ENCODE measurements at regions not wholly inside any gene's neighbourhood (a gene's known extent, or its start where the extent isn't known, plus 50 kb on each side); places are given as distances from the start of the nearest gene placed in this dataset.

GRCh38 chr12:15047611-15048010, 74.8 kb downstream of the PDE6H start:
- intact Hi-C loops (cut with micrococcal nuclease) = no loop called here
- peaks cover 0 to 25% (median 0%) of the 10 kb centered on the region in 7 donors for H3K4me1 Mint-ChIP-seq
- no peak for ATAC-seq
- H3K27ac ChIP-seq (ENCODE audit: low read depth, low read length) = no peak overlapping the region
- no peaks in the 10 kb centered on the region for H3K9me3 ChIP-seq (ENCODE audit: control insufficient read depth in 2 of 3, low read length in 3 of 3)
- POLR2A ChIA-PET = interaction anchor here (0.6 kb wide), 1 partner anchor 26 kb away, joined by 4 read pairs; no protein-coding TSS in a partner anchor
- H3K27me3 ChIP-seq (ENCODE audit: control insufficient read depth in 2 of 2, insufficient read depth in 2 of 2, low read length in 2 of 2) = no peaks in the 10 kb centered on the region
- no peak overlapping the region for H3K4me3 ChIP-seq (ENCODE audit: low read length)
- peaks cover 0 to 3% (median 0%) of the 10 kb centered on the region in 5 donors for H3K36me3 Mint-ChIP-seq
- peaks cover 0 to 24% (median 15%) of the 10 kb centered on the region in 5 donors for H3K27me3 Mint-ChIP-seq
- H3K4me3 Mint-ChIP-seq = no peak overlapping the region
- H3K27ac Mint-ChIP-seq = no peak overlapping the region
- H3K36me3 ChIP-seq (ENCODE audit: control insufficient read depth in 2 of 3, insufficient read depth in 3 of 3, low read length in 3 of 3) = no peaks in the 10 kb centered on the region
- DNase-seq = no peak
- CTCF ChIA-PET = no interaction called here
- peaks cover 0 to 5% (median 0%) of the 10 kb centered on the region in 11 donors for H3K9me3 Mint-ChIP-seq
- H3K4me1 ChIP-seq (ENCODE audit: control insufficient read depth in 2 of 2, insufficient read depth in 2 of 2, low read length in 2 of 2) = peaks cover 0 to 3% of the 10 kb centered on the region in 2 donors

- peaks cover 0 to 25% (median 12%) of the 10 kb centered on the region in 5 donors for H3K27me3 Mint-ChIP-seq
- CTCF ChIA-PET = interaction anchor here (0.6 kb wide), 1 partner anchor 550 kb away, joined by 4 read pairs; no protein-coding TSS in a partner anchor
- no peak overlapping the region for H3K4me3 Mint-ChIP-seq
- Histone ChIP-seq H3K27ac (ENCODE audit: low read depth, low read length) (no peak overlapping the region), H3K27me3 (ENCODE audit: control insufficient read depth in 2 of 2, insufficient read depth in 2 of 2, low read length in 2 of 2) (no peaks in the 10 kb centered on the region), H3K4me1 (ENCODE audit: control insufficient read depth in 2 of 2, insufficient read depth in 2 of 2, low read length in 2 of 2) (peaks cover 0 to 3% of the 10 kb centered on the region in 2 donors), H3K4me3 (ENCODE audit: low read length) (no peak overlapping the region), H3K36me3 (ENCODE audit: control insufficient read depth in 2 of 3, insufficient read depth in 3 of 3, low read length in 3 of 3) (no peaks in the 10 kb centered on the region), H3K9me3 (ENCODE audit: control insufficient read depth in 2 of 3, low read length in 3 of 3) (no peaks in the 10 kb centered on the region)
- no peak overlapping the region for H3K27ac Mint-ChIP-seq
- no peak for DNase-seq
- no peak for ATAC-seq
- POLR2A ChIA-PET = interaction anchor here (1.0 kb wide), 1 partner anchor 14 kb away, joined by 5 read pairs; no protein-coding TSS in a partner anchor
- H3K4me1 Mint-ChIP-seq = peaks cover 0 to 31% (median 0%) of the 10 kb centered on the region in 7 donors
- H3K9me3 Mint-ChIP-seq = peaks cover 0 to 5% (median 0%) of the 10 kb centered on the region in 11 donors
- H3K36me3 Mint-ChIP-seq = peaks cover 0 to 3% (median 0%) of the 10 kb centered on the region in 5 donors
- intact Hi-C loops (cut with micrococcal nuclease) = loop anchor here in 1 of 2 donors (5.0 kb wide), 2 partner anchors 37 to 92 kb away; no protein-coding TSS in a partner anchor
These were observed 76.8 kb downstream of the PDE6H start for GRCh38 chr12:15049461-15050153.

- Mint-ChIP-seq H3K27ac (peak overlapping the region in 1 of 9 donors; percentile 57), H3K9me3 (peaks cover 0 to 5% (median 0%) of the 10 kb centered on the region in 11 donors), H3K4me1 (peaks cover 0 to 31% (median 0%) of the 10 kb centered on the region in 7 donors), H3K4me3 (peak overlapping the region in 3 of 10 donors; percentile 50 to 61 (median 54)), H3K36me3 (peaks cover 0 to 3% (median 0%) of the 10 kb centered on the region in 5 donors), H3K27me3 (peaks cover 0 to 18% (median 12%) of the 10 kb centered on the region in 5 donors)
- Histone ChIP-seq H3K27me3 (ENCODE audit: control insufficient read depth in 2 of 2, insufficient read depth in 2 of 2, low read length in 2 of 2) (no peaks in the 10 kb centered on the region), H3K9me3 (ENCODE audit: control insufficient read depth in 2 of 3, low read length in 3 of 3) (no peaks in the 10 kb centered on the region), H3K36me3 (ENCODE audit: control insufficient read depth in 2 of 3, insufficient read depth in 3 of 3, low read length in 3 of 3) (no peaks in the 10 kb centered on the region), H3K27ac (ENCODE audit: low read depth, low read length) (no peak overlapping the region), H3K4me3 (ENCODE audit: low read length) (no peak overlapping the region), H3K4me1 (ENCODE audit: control insufficient read depth in 2 of 2, insufficient read depth in 2 of 2, low read length in 2 of 2) (peaks cover 0 to 3% of the 10 kb centered on the region in 2 donors)
- intact Hi-C loops (cut with micrococcal nuclease) = loop anchor here in 1 of 2 donors (1.0 to 5.0 kb wide), 3 partner anchors 27 to 93 kb away; no protein-coding TSS in a partner anchor
- no peak for ATAC-seq
- ChIA-PET POLR2A (interaction anchor here (0.6 to 1.0 kb wide), 2 partner anchors 26 to 96 kb away, joined by 4 to 7 read pairs; no protein-coding TSS in a partner anchor), CTCF (interaction anchor here (0.6 to 0.9 kb wide), 2 partner anchors 482 to 549 kb away, joined by 3 to 4 read pairs; no protein-coding TSS in a partner anchor)
- DNase-seq = peak in 3 of 9 donors; percentile 34 to 56 (median 36)
These were observed 77.8 kb downstream of the PDE6H start for GRCh38 chr12:15050659-15051058.

DNA sequence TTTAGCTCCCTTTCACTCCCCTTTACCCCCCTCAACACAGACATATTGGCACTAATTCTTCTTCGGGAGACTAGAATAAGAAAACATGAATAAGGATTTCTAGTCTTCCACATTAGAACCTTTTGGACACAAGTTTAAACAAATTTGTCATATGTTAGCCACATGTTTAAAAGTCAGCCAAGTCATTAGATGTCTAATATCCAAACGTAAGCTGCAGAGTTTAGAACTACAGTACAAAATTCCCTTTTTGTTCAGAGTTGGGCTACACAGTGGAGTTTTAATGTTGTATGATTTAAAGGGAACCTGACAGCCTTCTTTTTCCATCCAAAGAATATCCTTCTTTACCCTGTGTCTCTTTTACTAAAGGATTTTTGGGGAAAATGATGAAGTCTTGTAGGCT, 79.8 kb downstream of the PDE6H start:
- Histone ChIP-seq H3K9me3 (ENCODE audit: control insufficient read depth in 2 of 3, low read length in 3 of 3) (no peaks in the 10 kb centered on the region), H3K27ac (ENCODE audit: low read depth, low read length) (no peak overlapping the region), H3K27me3 (ENCODE audit: control insufficient read depth in 2 of 2, insufficient read depth in 2 of 2, low read length in 2 of 2) (no peaks in the 10 kb centered on the region), H3K36me3 (ENCODE audit: control insufficient read depth in 2 of 3, insufficient read depth in 3 of 3, low read length in 3 of 3) (no peaks in the 10 kb centered on the region), H3K4me3 (ENCODE audit: low read length) (no peak overlapping the region), H3K4me1 (ENCODE audit: control insufficient read depth in 2 of 2, insufficient read depth in 2 of 2, low read length in 2 of 2) (peaks cover 0 to 3% of the 10 kb centered on the region in 2 donors)
- POLR2A ChIA-PET = no interaction called here
- H3K4me3 Mint-ChIP-seq = no peak overlapping the region
- CTCF ChIA-PET = no interaction called here
- no peak overlapping the region for H3K27ac Mint-ChIP-seq
- peaks cover 0 to 3% (median 0%) of the 10 kb centered on the region in 11 donors for H3K9me3 Mint-ChIP-seq
- peaks cover 0 to 15% (median 5%) of the 10 kb centered on the region in 5 donors for H3K27me3 Mint-ChIP-seq
- intact Hi-C loops (cut with micrococcal nuclease) = loop anchor here in 1 of 2 donors (5.0 kb wide), 2 partner anchors 40 to 95 kb away; no protein-coding TSS in a partner anchor
- peaks cover 0 to 31% (median 0%) of the 10 kb centered on the region in 7 donors for H3K4me1 Mint-ChIP-seq
- ATAC-seq = no peak
- H3K36me3 Mint-ChIP-seq = peaks cover 0 to 3% (median 0%) of the 10 kb centered on the region in 5 donors
- no peak for DNase-seq

DNA sequence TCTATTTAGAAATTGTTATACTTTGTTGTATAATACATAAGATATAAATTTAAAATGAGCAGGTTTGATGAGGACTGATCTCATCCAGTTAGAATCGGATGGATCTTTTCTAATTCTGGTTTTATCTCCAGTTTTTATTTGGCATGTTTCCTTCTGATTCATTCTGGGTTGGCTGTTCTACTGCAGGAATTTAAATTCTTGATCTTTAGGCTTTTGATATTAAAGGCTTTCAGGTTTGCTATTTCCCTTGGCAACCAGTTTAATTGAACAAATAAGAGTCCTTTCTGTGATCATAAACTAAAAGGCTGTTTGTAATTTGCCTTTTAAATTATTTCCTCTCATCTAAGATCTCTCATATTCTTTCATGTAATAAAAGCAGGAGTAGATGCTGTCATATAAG, 83.4 kb downstream of the PDE6H start:
- POLR2A ChIA-PET = interaction anchor here (1.1 kb wide), 1 partner anchor 9 kb away, joined by 4 read pairs; no protein-coding TSS in a partner anchor
- Mint-ChIP-seq H3K4me1 (peaks cover 0 to 16% (median 0%) of the 10 kb centered on the region in 7 donors), H3K4me3 (no peak overlapping the region)

More for the DNA sequence above, 83.4 kb downstream of the PDE6H start:
- DNase-seq = no peak
- Histone ChIP-seq H3K27me3 (ENCODE audit: control insufficient read depth in 2 of 2, insufficient read depth in 2 of 2, low read length in 2 of 2) (no peaks in the 10 kb centered on the region), H3K9me3 (ENCODE audit: control insufficient read depth in 2 of 3, low read length in 3 of 3) (no peaks in the 10 kb centered on the region), H3K4me3 (ENCODE audit: low read length) (no peak overlapping the region), H3K36me3 (ENCODE audit: control insufficient read depth in 2 of 3, insufficient read depth in 3 of 3, low read length in 3 of 3) (no peaks in the 10 kb centered on the region), H3K27ac (ENCODE audit: low read depth, low read length) (no peak overlapping the region), H3K4me1 (ENCODE audit: control insufficient read depth in 2 of 2, insufficient read depth in 2 of 2, low read length in 2 of 2) (peaks cover 0 to 3% of the 10 kb centered on the region in 2 donors)
- peaks cover 6 to 18% (median 10%) of the 10 kb centered on the region in 5 donors for H3K27me3 Mint-ChIP-seq
- H3K27ac Mint-ChIP-seq = no peak overlapping the region
- H3K36me3 Mint-ChIP-seq = peaks cover 0 to 3% (median 0%) of the 10 kb centered on the region in 5 donors
- intact Hi-C loops (cut with micrococcal nuclease) = no loop called here
- peaks cover 0 to 3% (median 0%) of the 10 kb centered on the region in 11 donors for H3K9me3 Mint-ChIP-seq
- CTCF ChIA-PET = no interaction called here
- no peak for ATAC-seq
